ENCODE measurements at regions not wholly inside any gene's neighbourhood (a gene's known extent, or its start where the extent isn't known, plus 50 kb on each side); places are given as distances from the start of the nearest gene placed in this dataset.
"Not testable (repeated sequence)": the region's sequence is repeated elsewhere in the genome, so short reads cannot be mapped to it uniquely, and the experiment has no call there.

GRCh38 chr13:70237131-70237530 lies 128.9 kb upstream of the KLHL1 start:
- DNase-seq: no peak

- DNase-seq: no peak
These were observed 127.3 kb upstream of the KLHL1 start for GRCh38 chr13:70235565-70235964.

- no peak for DNase-seq
These were observed 115.7 kb upstream of the KLHL1 start for GRCh38 chr13:70223911-70224310.

GRCh38 chr13:70222926-70223325 lies 114.7 kb upstream of the KLHL1 start:
- DNase-seq: no peak

GRCh38 chr13:70218618-70219017 lies 110.4 kb upstream of the KLHL1 start:
- no peak for DNase-seq

GRCh38 chr13:70208968-70209367 lies 100.7 kb upstream of the KLHL1 start:
- not testable (repeated sequence) for DNase-seq

GRCh38 chr13:70206671-70207070 lies 98.4 kb upstream of the KLHL1 start:
- DNase-seq: no peak

DNA sequence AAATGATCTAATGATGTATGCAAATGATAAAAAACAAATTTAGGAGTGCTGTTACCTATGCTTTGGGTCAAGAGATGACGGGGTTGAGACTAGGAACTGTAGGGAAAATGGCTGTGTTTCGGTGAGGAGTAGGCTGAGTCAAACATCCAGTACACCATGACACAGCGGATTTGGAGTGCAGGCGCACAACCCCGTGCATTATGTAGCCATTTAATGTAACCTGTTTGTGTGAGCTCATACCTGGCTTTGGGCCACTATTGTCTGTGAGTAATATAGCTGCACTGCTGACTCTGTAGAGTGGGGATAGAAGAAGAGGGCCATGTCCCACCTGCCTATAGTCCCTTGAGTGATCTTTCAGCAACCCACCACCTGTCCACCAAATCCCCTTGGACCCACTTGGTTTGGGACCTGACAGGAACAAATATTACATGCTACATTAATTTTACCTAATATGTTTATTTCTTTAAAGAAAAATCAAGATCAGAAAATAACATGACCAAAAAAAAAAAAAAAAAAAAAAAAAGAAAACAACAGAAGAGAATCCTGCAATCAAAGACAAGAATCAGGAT lies 95.5 kb upstream of the KLHL1 start:
- no peak for DNase-seq

GRCh38 chr13:70191034-70191433 lies 82.8 kb upstream of the KLHL1 start:
- no peak for DNase-seq

GRCh38 chr13:70189981-70190380 lies 81.7 kb upstream of the KLHL1 start:
- DNase-seq: no peak

DNA sequence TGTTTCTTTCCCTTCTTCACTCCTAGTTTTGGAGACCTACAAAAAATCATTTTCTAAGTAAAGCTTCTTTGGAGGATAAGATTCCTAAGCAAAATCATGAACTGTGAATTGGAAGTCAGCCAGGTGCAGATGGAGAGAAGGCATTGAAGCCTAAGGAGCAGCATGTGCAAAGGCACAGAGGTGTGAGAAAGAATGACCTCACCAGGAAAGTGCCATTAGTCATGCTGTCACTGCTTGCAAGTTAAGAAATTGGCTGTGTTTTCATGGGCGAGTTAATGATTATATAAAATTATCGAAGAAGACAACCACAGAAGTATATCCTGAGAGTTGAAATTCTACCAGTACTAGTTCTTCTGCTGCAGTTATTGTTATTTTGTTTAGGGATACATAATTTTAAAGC lies 80.3 kb upstream of the KLHL1 start:
- no peak for DNase-seq

- no peak for DNase-seq
These were observed 74.8 kb upstream of the KLHL1 start for GRCh38 chr13:70183041-70183440.
